Amygdala (tissue), 56 donors: ENCODE measurements at regions not wholly inside any gene's neighbourhood (a gene's known extent, or its start where the extent isn't known, plus 50 kb on each side); places are given as distances from the start of the nearest gene placed in this dataset.

Source experiments
- DNase-seq, 56 donors: peaks; one replicate each; lab custom pipeline; 2025; lab: John Stamatoyannopoulos, UW

DNA sequence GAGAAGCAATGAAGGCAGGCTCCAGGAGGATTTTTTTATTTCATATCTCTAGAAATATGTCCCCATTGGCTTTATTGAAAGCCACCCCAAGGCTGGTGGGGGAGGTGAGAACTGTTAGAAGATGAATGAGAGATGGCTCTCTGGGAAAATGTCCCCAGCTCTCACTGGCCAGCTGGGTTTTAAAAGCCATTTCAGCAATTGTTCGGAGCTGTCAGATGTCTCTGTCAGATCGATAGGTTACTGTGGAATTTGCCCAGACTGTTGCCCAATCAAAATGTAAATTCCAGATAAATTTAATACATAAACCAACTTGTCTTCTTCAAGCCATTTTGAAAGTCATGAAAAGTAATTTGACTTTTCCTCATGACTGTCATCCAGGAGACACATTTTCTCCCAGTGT, 67.0 kb upstream of the BRINP1 start:
- DNase-seq = no peak

DNA sequence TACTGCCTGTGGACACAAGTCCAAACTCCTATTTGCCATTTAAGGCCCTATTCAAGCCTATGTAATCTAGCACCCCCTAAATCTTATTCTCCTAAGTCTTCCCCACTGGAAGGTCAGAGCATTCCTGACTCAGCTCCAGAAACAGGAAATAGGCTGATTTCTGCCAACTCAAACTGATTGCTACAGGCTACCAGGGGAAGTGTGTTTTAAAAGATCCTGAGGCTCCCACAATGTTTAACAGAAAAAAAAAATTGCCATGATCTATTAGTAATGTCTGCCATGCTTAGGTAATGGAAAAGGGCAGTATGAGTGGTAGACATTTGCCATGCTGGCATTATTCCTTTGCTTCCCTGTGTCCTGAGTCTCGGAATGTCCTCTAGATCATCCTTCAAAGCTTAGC, 65.8 kb upstream of the BRINP1 start:
- no peak for DNase-seq

DNA sequence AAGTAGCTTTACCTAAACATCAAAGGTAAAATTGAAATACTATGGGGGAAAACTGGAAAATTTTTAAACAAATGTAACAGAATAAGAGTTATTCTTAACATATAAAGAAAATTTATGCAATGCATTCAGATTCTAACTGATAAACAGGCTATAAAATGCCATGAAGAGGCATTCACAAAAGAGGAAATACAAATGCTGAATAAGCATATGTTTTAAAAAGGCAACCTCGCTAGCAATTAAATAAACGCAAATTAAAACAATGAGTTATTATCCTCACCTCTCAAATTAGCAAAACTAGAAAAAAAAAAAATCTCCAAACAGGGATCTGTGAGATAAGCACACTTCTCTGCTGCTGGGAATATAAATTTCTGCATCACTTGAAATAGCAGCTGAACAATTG, 63.2 kb upstream of the BRINP1 start:
- no peak for DNase-seq

DNA sequence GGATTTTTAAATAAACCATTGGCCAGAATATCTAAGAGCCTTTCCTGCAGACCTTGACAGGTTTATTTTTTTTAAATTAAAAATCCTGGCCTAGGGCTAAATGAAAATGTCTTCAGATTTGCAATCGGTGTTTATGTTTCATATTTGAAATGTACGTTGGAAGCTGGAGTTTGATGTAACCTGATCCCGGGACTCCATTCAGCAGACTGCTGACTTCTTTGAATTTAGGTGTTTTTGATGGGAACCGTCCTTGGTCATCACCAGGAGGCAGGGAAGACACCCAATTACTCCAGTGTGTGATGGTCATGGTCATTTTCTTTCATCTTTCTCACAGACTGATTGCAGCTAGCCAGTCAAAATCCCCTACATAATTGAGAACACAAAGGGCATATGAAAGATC, 60.1 kb upstream of the BRINP1 start:
- no peak for DNase-seq

DNA sequence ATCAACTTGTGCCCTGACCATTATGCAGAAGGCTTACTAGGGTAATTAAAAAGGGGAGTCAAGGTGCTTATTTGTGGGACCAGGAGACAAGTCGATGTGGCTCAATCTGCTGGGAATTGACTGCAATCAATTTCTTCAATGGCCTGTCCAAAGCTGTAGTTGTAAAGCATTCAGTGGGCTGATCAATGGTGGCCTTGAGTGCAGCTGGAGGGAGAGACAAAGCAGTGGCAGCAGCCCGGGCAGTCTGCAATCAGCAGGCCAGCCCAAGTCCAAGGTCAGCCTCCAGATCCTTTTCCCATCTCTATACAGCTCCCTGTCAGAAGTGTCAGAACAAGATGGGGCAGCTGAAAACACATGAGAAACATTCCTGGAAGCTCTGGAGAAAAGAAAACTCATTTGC, 51.0 kb upstream of the BRINP1 start:
- DNase-seq = no peak
